Activated B cell treated with CpG ODN at 0.5 μM for 24 hours (primary cell): ENCODE measurements at regions not wholly inside any gene's neighbourhood (a gene's known extent, or its start where the extent isn't known, plus 50 kb on each side); places are given as distances from the start of the nearest gene placed in this dataset.

ENCODE experiments used
- ATAC-seq: fragments of 200-7000 bp; cut with Tn5 transposase; one replicate; pipeline ENCODE4 v1.10.0; 2021; ENCODE audit warnings: low read depth, mild to moderate bottlenecking, moderate library complexity
- CTCF ChIA-PET: fragments of 350-600 bp; sonication (Branson Sonifier 250); formaldehyde crosslinking; loops from one replicate; lab custom pipeline; 2021; ENCODE audit warnings: antibody characterized with exemption; lab: Charles Lee
- POLR2A ChIA-PET: fragments of 350-600 bp; sonication (Branson Sonifier 250); formaldehyde crosslinking; loops from one replicate; lab custom pipeline; 2021; ENCODE audit warnings: antibody characterized with exemption; lab: Charles Lee
- DNase-seq: peaks from one replicate; pipeline ENCODE4 v3.0.0; 2022
- H3K27ac Mint-ChIP-seq: one replicate; pipeline ENCODE4 v1.8.0; 2020; ENCODE audit warnings: mixed read lengths
- H3K27me3 Mint-ChIP-seq: one replicate; pipeline ENCODE4 v1.8.0; 2021; ENCODE audit warnings: mixed read lengths
- H3K36me3 Mint-ChIP-seq: one replicate; pipeline ENCODE4 v1.8.0; 2021; ENCODE audit warnings: low read depth, mixed read lengths
- H3K4me1 Mint-ChIP-seq: one replicate; pipeline ENCODE4 v1.8.0; 2021; ENCODE audit warnings: mixed read lengths
- H3K4me3 Mint-ChIP-seq: one replicate; pipeline ENCODE4 v1.8.0; 2020; ENCODE audit warnings: mild to moderate bottlenecking, mixed read lengths
- H3K9me3 Mint-ChIP-seq: one replicate; pipeline ENCODE4 v1.8.0; 2020; ENCODE audit warnings: mixed read lengths
- CTCF ChIP-seq: fragments of 200-600 bp; IDR thresholded peaks from one replicate; pipeline ENCODE4 v1.8.0; 2022; ENCODE audit warnings: antibody characterized with exemption, mild to moderate bottlenecking
- intact Hi-C: fragments of 100-400 bp; cut with micrococcal nuclease; formaldehyde crosslinking; loops from one replicate; pipeline ENCODE4 v1.15.1; 2024

- Mint-ChIP-seq H3K36me3 (no peaks in the 10 kb centered on the region), H3K9me3 (no peaks in the 10 kb centered on the region), H3K4me3 (no peak overlapping the region), H3K27ac (no peak overlapping the region), H3K27me3 (peaks cover 5% of the 10 kb centered on the region), H3K4me1 (no peaks in the 10 kb centered on the region)
- TF ChIP-seq CTCF = no peak
- ATAC-seq (no peak), DNase-seq (no peak)
- ChIA-PET CTCF (no interaction called here), POLR2A (no interaction called here)
- intact Hi-C loops = no loop called here
Measured at GRCh38 chr3:70608434-70608833, 296.0 kb upstream of the MDFIC2 start.

GRCh38 chr3:70607469-70607868, 295.0 kb upstream of the MDFIC2 start:
- TF ChIP-seq CTCF = no peak
- DNase-seq = no peak
- Mint-ChIP-seq H3K4me3 (no peak overlapping the region), H3K4me1 (no peaks in the 10 kb centered on the region), H3K9me3 (no peaks in the 10 kb centered on the region), H3K27me3 (peaks cover 5% of the 10 kb centered on the region), H3K27ac (no peak overlapping the region), H3K36me3 (no peaks in the 10 kb centered on the region)
- CTCF ChIA-PET = no interaction called here
- no peak for ATAC-seq
- intact Hi-C loops = no loop called here
- POLR2A ChIA-PET = no interaction called here

- Mint-ChIP-seq H3K36me3 (no peaks in the 10 kb centered on the region), H3K9me3 (no peaks in the 10 kb centered on the region), H3K4me3 (no peak overlapping the region), H3K4me1 (no peaks in the 10 kb centered on the region), H3K27me3 (peaks cover 6% of the 10 kb centered on the region), H3K27ac (no peak overlapping the region)
- CTCF ChIA-PET = no interaction called here
- ATAC-seq = no peak
- POLR2A ChIA-PET = no interaction called here
- DNase-seq = no peak
- intact Hi-C loops = no loop called here
- TF ChIP-seq CTCF = no peak
Measured at GRCh38 chr3:70606018-70606417, 293.6 kb upstream of the MDFIC2 start.

GRCh38 chr3:70603103-70603502, 290.7 kb upstream of the MDFIC2 start:
- intact Hi-C loops = no loop called here
- peaks cover 8% of the 10 kb centered on the region for H3K27me3 Mint-ChIP-seq
- no peak overlapping the region for H3K4me3 Mint-ChIP-seq
- ChIA-PET CTCF (no interaction called here), POLR2A (no interaction called here)
- H3K9me3 Mint-ChIP-seq = no peaks in the 10 kb centered on the region
- H3K27ac Mint-ChIP-seq = no peak overlapping the region
- no peak for TF ChIP-seq CTCF
- no peak for ATAC-seq
- DNase-seq = no peak
- H3K4me1 Mint-ChIP-seq = no peaks in the 10 kb centered on the region
- H3K36me3 Mint-ChIP-seq = no peaks in the 10 kb centered on the region

GRCh38 chr3:70597312-70597711, 284.9 kb upstream of the MDFIC2 start:
- Mint-ChIP-seq H3K4me1 (no peaks in the 10 kb centered on the region), H3K4me3 (no peak overlapping the region), H3K27me3 (peaks cover 12% of the 10 kb centered on the region), H3K27ac (no peak overlapping the region), H3K9me3 (no peaks in the 10 kb centered on the region), H3K36me3 (no peaks in the 10 kb centered on the region)
- no peak for ATAC-seq
- ChIA-PET POLR2A (no interaction called here), CTCF (no interaction called here)
- DNase-seq = no peak
- intact Hi-C loops = no loop called here
- TF ChIP-seq CTCF = no peak
